22Rv1 (cell line): ENCODE measurements at regions not wholly inside any gene's neighbourhood (a gene's known extent, or its start where the extent isn't known, plus 50 kb on each side); places are given as distances from the start of the nearest gene placed in this dataset.

ENCODE experiments used
- H3K27ac ChIP-seq: fragments of 450-650 bp; 2 replicates; pipeline ENCODE4 v1.5.1; 2017
- CTCF ChIP-seq: fragments of 450-650 bp; IDR thresholded peaks from 2 replicates; pipeline ENCODE4 v1.5.1; 2017; ENCODE audit warnings: mild to moderate bottlenecking
- ZFX ChIP-seq: fragments of 450-650 bp; IDR thresholded peaks from 2 replicates; pipeline ENCODE4 v1.6.1; 2017; ENCODE audit warnings: antibody characterized with exemption, borderline replicate concordance

GRCh38 chr1:90579212-90579802, 137.8 kb downstream of the BARHL2 start:
- no peak overlapping the region for H3K27ac ChIP-seq
- no peak for TF ChIP-seq ZFX
- peak; percentile 85 for TF ChIP-seq CTCF

GRCh38 chr1:90574692-90575370, 142.3 kb downstream of the BARHL2 start:
- no peak for TF ChIP-seq CTCF
- TF ChIP-seq ZFX, result no peak

GRCh38 chr1:90573736-90574135, 143.4 kb downstream of the BARHL2 start:
- TF ChIP-seq ZFX (no peak), CTCF (no peak)
- H3K27ac ChIP-seq, result no peak overlapping the region

More at GRCh38 chr1:90574692-90575370, 142.3 kb downstream of the BARHL2 start:
- H3K27ac ChIP-seq, result no peak overlapping the region

GRCh38 chr1:90572446-90572845, 144.7 kb downstream of the BARHL2 start:
- TF ChIP-seq ZFX (no peak), CTCF (no peak)
- H3K27ac ChIP-seq, result no peak overlapping the region

- H3K27ac ChIP-seq, result no peak overlapping the region
- no peak for TF ChIP-seq ZFX
- no peak for TF ChIP-seq CTCF
Observed at GRCh38 chr1:90568436-90568835, 148.7 kb downstream of the BARHL2 start.

GRCh38 chr1:90564164-90564563, 152.9 kb downstream of the BARHL2 start:
- TF ChIP-seq CTCF (no peak), ZFX (no peak)
- no peak overlapping the region for H3K27ac ChIP-seq

GRCh38 chr1:90562892-90563291, 154.2 kb downstream of the BARHL2 start:
- no peak overlapping the region for H3K27ac ChIP-seq
- TF ChIP-seq CTCF (no peak), ZFX (no peak)
